8988T (cell line): ENCODE measurements at regions not wholly inside any gene's neighbourhood (a gene's known extent, or its start where the extent isn't known, plus 50 kb on each side); places are given as distances from the start of the nearest gene placed in this dataset.
"Not testable (repeated sequence)": the region's sequence is repeated elsewhere in the genome, so short reads cannot be mapped to it uniquely, and the experiment has no call there.

ENCODE experiments used
- DNase-seq: peaks from one replicate; pipeline ENCODE4 v3.0.0; 2011

GRCh38 chr6:163741743-163742363, 327.3 kb downstream of the QKI start:
- no peak for DNase-seq

GRCh38 chr6:163741342-163741741, 326.8 kb downstream of the QKI start:
- no peak for DNase-seq

- no peak for DNase-seq
Observed at GRCh38 chr6:163739966-163740365, 325.4 kb downstream of the QKI start.

- DNase-seq: no peak
Observed at GRCh38 chr6:163739408-163739725, 324.8 kb downstream of the QKI start.

GRCh38 chr6:163738725-163739407, 324.3 kb downstream of the QKI start:
- no peak for DNase-seq

GRCh38 chr6:163738304-163738703, 323.8 kb downstream of the QKI start:
- DNase-seq: no peak

- DNase-seq: no peak
Observed at GRCh38 chr6:163735076-163735475, 320.6 kb downstream of the QKI start.

GRCh38 chr6:163733061-163733460, 318.5 kb downstream of the QKI start:
- DNase-seq: no peak

- DNase-seq: no peak
Observed at GRCh38 chr6:163732479-163732878, 318.0 kb downstream of the QKI start.

GRCh38 chr6:163732014-163732351, 317.5 kb downstream of the QKI start:
- not testable (repeated sequence) for DNase-seq

- no peak for DNase-seq
Observed at GRCh38 chr6:163731215-163732013, 316.9 kb downstream of the QKI start.

GRCh38 chr6:163730246-163731210, 316.0 kb downstream of the QKI start:
- no peak for DNase-seq

GRCh38 chr6:163729127-163729872, 314.8 kb downstream of the QKI start:
- no peak for DNase-seq

GRCh38 chr6:163728442-163729126, 314.1 kb downstream of the QKI start:
- DNase-seq: no peak

GRCh38 chr6:163726037-163726695, 311.6 kb downstream of the QKI start:
- DNase-seq: no peak

- no peak for DNase-seq
Observed at GRCh38 chr6:163725008-163725941, 310.8 kb downstream of the QKI start.

- no peak for DNase-seq
Observed at GRCh38 chr6:163724196-163724595, 309.7 kb downstream of the QKI start.

- no peak for DNase-seq
Observed at GRCh38 chr6:163723759-163724158, 309.2 kb downstream of the QKI start.

- no peak for DNase-seq
Observed at GRCh38 chr6:163721922-163722692, 307.6 kb downstream of the QKI start.
